Trophoblast cell (in vitro differentiated cells and primary cell): ENCODE measurements at regions not wholly inside any gene's neighbourhood (a gene's known extent, or its start where the extent isn't known, plus 50 kb on each side); places are given as distances from the start of the nearest gene placed in this dataset.
"Not testable (repeated sequence)": the region's sequence is repeated elsewhere in the genome, so short reads cannot be mapped to it uniquely, and the experiment has no call there.

Source experiments
- DNase-seq, 2 donors: peaks; one replicate each; pipeline ENCODE4 v3.0.0-alpha.2; 2016
- H2AFZ ChIP-seq: 2 replicates; pipeline ENCODE4 v1.6.1; 2013; ENCODE audit warnings: low read length, moderate library complexity, mild to moderate bottlenecking; ENCODE audit not compliant: insufficient read depth, poor library complexity
- H2AK5ac ChIP-seq: 2 replicates; pipeline ENCODE4 v1.6.1; 2013; ENCODE audit warnings: mild to moderate bottlenecking, low read length
- H2BK120ac ChIP-seq: 2 replicates; pipeline ENCODE4 v1.6.1; 2013; ENCODE audit warnings: low read length, mild to moderate bottlenecking, moderate library complexity; ENCODE audit not compliant: insufficient read depth, poor library complexity
- H2BK12ac ChIP-seq: 2 replicates; pipeline ENCODE4 v1.6.1; 2013; ENCODE audit warnings: mild to moderate bottlenecking, low read length, moderate library complexity
- H2BK5ac ChIP-seq: 2 replicates; pipeline ENCODE4 v1.6.1; 2013; ENCODE audit warnings: low read length, low read depth, moderate library complexity, mild to moderate bottlenecking; ENCODE audit not compliant: poor library complexity
- H3K14ac ChIP-seq: 2 replicates; pipeline ENCODE4 v1.6.1; 2013; ENCODE audit warnings: mild to moderate bottlenecking, low read length
- H3K18ac ChIP-seq: 2 replicates; pipeline ENCODE4 v1.6.1; 2013; ENCODE audit warnings: mild to moderate bottlenecking, low read length
- H3K23ac ChIP-seq: 2 replicates; pipeline ENCODE4 v1.6.1; 2013; ENCODE audit warnings: low read length
- H3K27ac ChIP-seq: 2 replicates; pipeline ENCODE4 v1.5.1; 2013; ENCODE audit warnings: low read depth, mild to moderate bottlenecking, inconsistent platforms, low read length, moderate library complexity
- H3K27me3 ChIP-seq: 2 replicates; pipeline ENCODE4 v1.6.1; 2013; ENCODE audit warnings: inconsistent platforms, mild to moderate bottlenecking, low read length, moderate library complexity; ENCODE audit not compliant: insufficient read depth
- H3K36me3 ChIP-seq, 2 experiments: 1 replicate in 1 of 2; 2 replicates in 1 of 2; pipeline ENCODE4 v1.6.1; 2013; ENCODE audit warnings: low read length in 2 of 2, mild to moderate bottlenecking in 2 of 2, moderate library complexity in 1 of 2; ENCODE audit not compliant: insufficient read depth in 2 of 2, control insufficient read depth in 1 of 2
- H3K4ac ChIP-seq: 2 replicates; pipeline ENCODE4 v1.6.1; 2013; ENCODE audit warnings: low read depth, mild to moderate bottlenecking, low read length, moderate library complexity
- H3K4me1 ChIP-seq, 2 experiments: 1 replicate in 1 of 2; 2 replicates in 1 of 2; pipeline ENCODE4 v1.6.1; 2013; ENCODE audit warnings: low read length in 2 of 2, mild to moderate bottlenecking in 2 of 2, moderate library complexity in 1 of 2; ENCODE audit not compliant: insufficient read depth in 2 of 2, control insufficient read depth in 1 of 2
- H3K4me2 ChIP-seq: 2 replicates; pipeline ENCODE4 v1.6.1; 2013; ENCODE audit warnings: inconsistent platforms, mild to moderate bottlenecking, low read length, moderate library complexity
- H3K4me3 ChIP-seq: 2 replicates; pipeline ENCODE4 v1.5.1; 2013; ENCODE audit warnings: mild to moderate bottlenecking, low read depth, low read length, inconsistent platforms
- H3K79me1 ChIP-seq: one replicate; pipeline ENCODE4 v1.6.1; 2013; ENCODE audit warnings: low read length
- H3K79me2 ChIP-seq: 2 replicates; pipeline ENCODE4 v1.6.1; 2013; ENCODE audit warnings: low read length, mild to moderate bottlenecking; ENCODE audit not compliant: control insufficient read depth, insufficient read depth, poor library complexity
- H3K9ac ChIP-seq: 2 replicates; pipeline ENCODE4 v1.6.1; 2013; ENCODE audit warnings: mild to moderate bottlenecking, low read length
- H3K9me3 ChIP-seq: 2 replicates; pipeline ENCODE4 v1.6.1; 2013; ENCODE audit warnings: low read depth, mild to moderate bottlenecking, control low read depth, inconsistent platforms, low read length; ENCODE audit not compliant: insufficient read depth
- H4K12ac ChIP-seq: 2 replicates; pipeline ENCODE4 v1.6.1; 2013; ENCODE audit warnings: low read depth, mild to moderate bottlenecking, low read length, moderate library complexity
- H4K8ac ChIP-seq: 2 replicates; pipeline ENCODE4 v1.6.1; 2013; ENCODE audit warnings: low read depth, mild to moderate bottlenecking, low read length, moderate library complexity
- H4K91ac ChIP-seq: one replicate; pipeline ENCODE4 v1.6.1; 2013; ENCODE audit warnings: low read depth, mild to moderate bottlenecking, low read length, moderate library complexity
- WGBS: extraction: QIAGEN DNeasy Blood & Tissue Kit; methylation state at CpG from one replicate; pipeline ENCODE4 v1.1.7; 2013; ENCODE audit warnings: missing lambda C conversion rate; ENCODE audit not compliant: insufficient read length, insufficient coverage; ENCODE audit errors: extremely low coverage; 5-methylcytosine and 5-hydroxymethylcytosine counted together

DNA sequence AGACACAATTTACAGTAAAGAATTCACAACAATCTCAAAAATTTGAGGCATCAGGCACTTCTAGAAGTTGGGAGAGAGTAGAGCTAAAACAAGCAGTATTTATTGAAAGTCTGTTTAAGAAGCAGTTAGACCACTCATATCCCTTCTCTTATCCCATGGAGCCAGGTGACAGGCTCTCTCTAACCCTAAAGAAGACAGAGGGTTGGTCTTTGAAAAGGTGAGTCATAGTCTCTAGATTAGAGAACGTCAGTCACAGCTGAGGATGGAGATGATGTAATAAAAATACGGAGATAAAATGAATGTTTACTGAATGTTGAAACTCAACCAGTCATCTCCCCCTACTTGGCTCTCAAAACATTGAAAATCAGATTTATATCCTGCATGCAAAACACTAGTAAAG is 223.8 kb downstream of the CHIC2 start:
- Histone ChIP-seq H3K4me3 (no peak overlapping the region), H4K91ac (no peak overlapping the region), H2AK5ac (no peak overlapping the region), H3K36me3 (no peaks in the 10 kb centered on the region), H2BK5ac (no peak overlapping the region), H4K12ac (no peak overlapping the region), H2BK12ac (no peak overlapping the region), H3K27me3 (no peaks in the 10 kb centered on the region), H3K9ac (no peak overlapping the region), H3K79me2 (no peaks in the 10 kb centered on the region), H3K4me1 (no peaks in the 10 kb centered on the region), H3K4ac (no peak overlapping the region), H3K18ac (no peak overlapping the region), H3K14ac (no peak overlapping the region), H3K4me2 (no peak overlapping the region), H4K8ac (no peak overlapping the region), H3K27ac (no peak overlapping the region), H3K9me3 (no peaks in the 10 kb centered on the region), H3K79me1 (no peaks in the 10 kb centered on the region), H3K23ac (no peak overlapping the region), H2BK120ac (no peak overlapping the region), H2AFZ (no peak overlapping the region)
- WGBS, result no CpG with 5 or more reads among the region's 2 CpGs
- peak in 1 of 2 donors; percentile 40 for DNase-seq

DNA sequence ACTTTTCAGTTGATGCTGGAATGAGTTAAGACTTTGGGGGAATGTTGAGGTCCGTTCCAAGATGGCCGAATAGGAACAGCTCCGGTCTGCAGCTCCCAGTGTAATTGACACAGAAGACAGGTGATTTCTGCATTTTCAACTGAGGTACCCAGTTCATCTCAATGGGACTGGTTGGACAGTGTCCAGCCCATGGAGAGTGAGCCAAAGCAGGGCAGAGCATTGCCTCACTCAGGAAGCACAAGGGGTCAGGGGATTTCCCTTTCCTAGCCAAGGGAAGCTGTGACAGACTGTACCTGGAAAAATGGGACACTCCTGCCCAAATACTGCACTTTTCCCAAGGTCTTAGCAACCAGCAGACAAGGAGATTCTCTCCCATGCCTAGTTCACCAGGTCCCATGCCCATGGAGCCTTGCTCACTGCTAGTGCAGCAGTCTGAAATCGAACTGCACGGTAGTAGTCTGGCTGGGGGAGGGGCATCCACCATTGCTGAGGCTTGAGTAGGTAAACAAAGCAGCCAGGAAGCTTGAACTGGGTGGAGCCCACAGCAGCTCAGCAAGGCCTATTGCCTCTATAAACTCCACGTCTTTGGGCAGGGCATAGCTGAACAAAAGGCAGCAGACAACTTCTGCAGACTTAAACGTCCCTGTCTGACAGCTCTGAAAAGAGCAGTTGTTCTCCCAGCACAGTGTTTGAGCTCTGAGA is 231.0 kb downstream of the CHIC2 start:
- H3K4me2 ChIP-seq, H3K4ac ChIP-seq, H2BK120ac ChIP-seq, H3K79me2 ChIP-seq, H2BK12ac ChIP-seq, H3K23ac ChIP-seq, H3K27me3 ChIP-seq, DNase-seq, H3K14ac ChIP-seq, H3K9ac ChIP-seq, H4K12ac ChIP-seq, H4K8ac ChIP-seq, H2AFZ ChIP-seq, H3K18ac ChIP-seq, H3K36me3 ChIP-seq, H3K27ac ChIP-seq, H3K79me1 ChIP-seq, H2BK5ac ChIP-seq, H4K91ac ChIP-seq, H2AK5ac ChIP-seq, H3K4me1 ChIP-seq, H3K4me3 ChIP-seq: not testable (repeated sequence)
- peaks cover 13% of the 10 kb centered on the region for H3K9me3 ChIP-seq
- WGBS, result no CpG with 5 or more reads among the region's 7 CpGs

DNA sequence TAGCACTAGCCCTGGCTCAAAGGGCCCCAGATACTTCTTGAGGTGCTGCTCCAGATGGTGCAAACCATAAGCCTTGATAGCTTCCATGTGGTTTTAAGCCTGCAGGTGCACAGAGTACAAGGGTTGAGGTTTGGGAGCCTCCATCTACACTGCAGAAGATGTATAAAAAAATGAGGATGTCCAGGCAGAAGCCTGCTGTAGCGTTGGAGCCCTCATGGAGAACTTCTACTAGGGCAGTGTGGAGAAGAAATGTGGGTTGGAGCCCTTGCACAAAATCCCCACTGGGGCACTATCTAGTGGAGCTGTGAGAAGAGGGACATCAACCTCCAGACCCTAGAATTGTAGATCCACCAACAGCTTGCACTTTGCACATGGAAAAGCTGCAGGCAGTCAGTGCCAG is 231.9 kb downstream of the CHIC2 start:
- H3K18ac ChIP-seq, result no peak overlapping the region
- H4K12ac ChIP-seq, result no peak overlapping the region
- H3K27ac ChIP-seq, result no peak overlapping the region
- H3K9me3 ChIP-seq, result peaks cover 13% of the 10 kb centered on the region
- WGBS, result no CpG with 5 or more reads among the region's 1 CpG
- H3K14ac ChIP-seq, result no peak overlapping the region
- no peak overlapping the region for H2AK5ac ChIP-seq
- no peak overlapping the region for H3K4me3 ChIP-seq
- no peak overlapping the region for H3K23ac ChIP-seq
- no peaks in the 10 kb centered on the region for H3K79me1 ChIP-seq
- no peak overlapping the region for H2AFZ ChIP-seq
- DNase-seq, result no peak
- no peak overlapping the region for H4K91ac ChIP-seq
- no peaks in the 10 kb centered on the region for H3K27me3 ChIP-seq
- no peaks in the 10 kb centered on the region for H3K4me1 ChIP-seq
- H2BK12ac ChIP-seq, result no peak overlapping the region
- H2BK120ac ChIP-seq, result no peak overlapping the region
- no peaks in the 10 kb centered on the region for H3K79me2 ChIP-seq
- H4K8ac ChIP-seq, result no peak overlapping the region
- H2BK5ac ChIP-seq, result no peak overlapping the region
- H3K4me2 ChIP-seq, result no peak overlapping the region
- no peaks in the 10 kb centered on the region for H3K36me3 ChIP-seq
- H3K9ac ChIP-seq, result no peak overlapping the region
- H3K4ac ChIP-seq, result no peak overlapping the region

DNA sequence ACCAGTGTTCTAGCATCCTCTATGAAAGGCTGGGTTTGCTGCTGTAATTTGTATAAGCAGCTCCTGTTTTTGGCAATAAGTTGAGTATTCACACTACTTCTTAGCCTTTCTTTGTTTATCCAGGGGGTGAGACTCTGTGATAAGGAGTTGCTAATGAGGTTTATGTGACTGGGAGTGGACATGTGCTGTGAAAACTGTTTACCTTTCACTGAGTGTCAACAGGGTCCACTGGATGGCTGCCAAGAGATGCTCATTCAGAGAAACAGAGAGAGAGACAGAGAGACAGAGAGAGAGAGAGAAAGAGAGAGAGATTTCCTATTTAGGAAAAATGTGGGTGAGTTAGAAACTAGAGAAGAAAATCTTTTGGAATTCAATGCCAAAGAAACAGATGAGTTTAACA is 233.9 kb downstream of the CHIC2 start:
- Histone ChIP-seq H3K18ac (no peak overlapping the region), H4K12ac (no peak overlapping the region)

More for the DNA sequence above, 233.9 kb downstream of the CHIC2 start:
- Histone ChIP-seq H4K91ac (no peak overlapping the region), H3K27ac (no peak overlapping the region), H3K14ac (no peak overlapping the region), H3K79me1 (no peaks in the 10 kb centered on the region), H3K23ac (no peak overlapping the region), H3K27me3 (no peaks in the 10 kb centered on the region), H2BK12ac (no peak overlapping the region), H3K36me3 (no peaks in the 10 kb centered on the region), H2BK120ac (no peak overlapping the region), H3K9ac (no peak overlapping the region), H2BK5ac (no peak overlapping the region), H3K79me2 (no peaks in the 10 kb centered on the region), H3K4me3 (no peak overlapping the region), H3K4me2 (no peak overlapping the region), H3K4me1 (no peaks in the 10 kb centered on the region), H3K9me3 (peaks cover 13% of the 10 kb centered on the region), H2AK5ac (no peak overlapping the region), H4K8ac (no peak overlapping the region), H2AFZ (no peak overlapping the region), H3K4ac (no peak overlapping the region)
- DNase-seq, result no peak
